ENCODE measurements at regions not wholly inside any gene's neighbourhood (a gene's known extent, or its start where the extent isn't known, plus 50 kb on each side); places are given as distances from the start of the nearest gene placed in this dataset.

DNA sequence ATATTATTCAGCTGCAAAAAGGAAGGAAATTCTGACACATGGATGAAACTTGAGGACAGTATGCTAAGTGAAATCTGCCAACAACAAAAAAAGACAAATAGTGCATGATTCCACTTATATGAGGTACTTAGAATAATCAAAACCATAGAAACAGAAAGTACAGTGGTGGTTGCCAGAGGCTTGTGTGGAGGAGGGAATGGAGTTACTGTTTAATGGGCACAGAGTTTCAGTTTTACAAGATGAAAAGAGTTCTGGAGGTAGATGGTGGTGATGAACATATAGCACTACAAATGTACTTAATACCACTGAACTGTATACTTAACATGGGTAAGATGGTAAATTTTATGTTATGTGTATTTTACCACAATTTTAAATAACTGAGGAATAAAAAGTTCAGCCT lies 212.0 kb upstream of the KLF3 start:
- DNase-seq (ENCODE audit: low spot score), result no peak
- no peaks in the 10 kb centered on the region for H3K36me3 ChIP-seq (ENCODE audit: insufficient read depth, low read length, poor library complexity, severe bottlenecking)
- ChIA-PET CTCF (no interaction called here), POLR2A (ENCODE audit: low non-redundant PET) (no interaction called here)
- intact Hi-C loops (cut with micrococcal nuclease; ENCODE audit: unreplicated experiment), result no loop called here
- no peaks in the 10 kb centered on the region for H3K9me3 ChIP-seq (ENCODE audit: low read depth, low read length, poor library complexity, severe bottlenecking)
- no peak overlapping the region for H3K4me3 ChIP-seq (ENCODE audit: low read depth, low read length, poor library complexity, severe bottlenecking)
- H3K27ac ChIP-seq (ENCODE audit: low read depth, low read length, poor library complexity, severe bottlenecking), result no peak overlapping the region
- no peaks in the 10 kb centered on the region for H3K4me1 ChIP-seq (ENCODE audit: insufficient read depth, low read length, poor library complexity, severe bottlenecking)
- TF ChIP-seq, protein P1, sequence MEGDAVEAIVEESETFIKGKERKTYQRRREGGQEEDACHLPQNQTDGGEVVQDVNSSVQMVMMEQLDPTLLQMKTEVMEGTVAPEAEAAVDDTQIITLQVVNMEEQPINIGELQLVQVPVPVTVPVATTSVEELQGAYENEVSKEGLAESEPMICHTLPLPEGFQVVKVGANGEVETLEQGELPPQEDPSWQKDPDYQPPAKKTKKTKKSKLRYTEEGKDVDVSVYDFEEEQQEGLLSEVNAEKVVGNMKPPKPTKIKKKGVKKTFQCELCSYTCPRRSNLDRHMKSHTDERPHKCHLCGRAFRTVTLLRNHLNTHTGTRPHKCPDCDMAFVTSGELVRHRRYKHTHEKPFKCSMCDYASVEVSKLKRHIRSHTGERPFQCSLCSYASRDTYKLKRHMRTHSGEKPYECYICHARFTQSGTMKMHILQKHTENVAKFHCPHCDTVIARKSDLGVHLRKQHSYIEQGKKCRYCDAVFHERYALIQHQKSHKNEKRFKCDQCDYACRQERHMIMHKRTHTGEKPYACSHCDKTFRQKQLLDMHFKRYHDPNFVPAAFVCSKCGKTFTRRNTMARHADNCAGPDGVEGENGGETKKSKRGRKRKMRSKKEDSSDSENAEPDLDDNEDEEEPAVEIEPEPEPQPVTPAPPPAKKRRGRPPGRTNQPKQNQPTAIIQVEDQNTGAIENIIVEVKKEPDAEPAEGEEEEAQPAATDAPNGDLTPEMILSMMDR (conservative IDR thresholded peaks at IDR 0.05; ENCODE audit: low read depth, low read length), result no peak
- no peak for TF ChIP-seq EZH2 (IDR thresholded peaks at IDR 0.05; ENCODE audit: borderline replicate concordance, low read depth, low read length, poor library complexity, severe bottlenecking)
- H3K27me3 ChIP-seq (replicated peaks; ENCODE audit: insufficient read depth, low read depth, low read length, poor library complexity), result no peaks in the 10 kb centered on the region
- no TSS peak for BruUV-seq (replicated peaks)

DNA sequence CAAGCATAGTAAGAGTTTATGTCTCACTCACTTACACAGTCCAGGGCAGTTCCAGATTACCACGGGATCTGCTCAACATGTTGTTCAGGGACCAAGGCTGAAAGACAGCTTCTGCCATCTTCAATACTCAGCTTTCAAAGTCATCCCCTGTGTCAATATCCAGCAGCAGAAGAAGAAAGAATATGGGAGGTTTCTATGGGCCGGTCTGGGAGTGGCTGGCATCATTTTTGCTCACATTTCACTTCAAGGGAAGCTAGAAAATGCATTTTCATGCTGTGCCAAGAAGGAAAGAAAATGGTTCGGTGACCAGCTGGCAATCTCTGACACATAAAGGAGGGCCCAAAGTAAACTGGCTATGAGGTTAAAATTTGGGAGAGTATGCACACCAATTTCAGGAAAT lies 211.5 kb upstream of the KLF3 start:
- no peak for DNase-seq (ENCODE audit: low spot score)
- Histone ChIP-seq H3K4me1 (ENCODE audit: insufficient read depth, low read length, poor library complexity, severe bottlenecking) (no peaks in the 10 kb centered on the region), H3K9me3 (ENCODE audit: low read depth, low read length, poor library complexity, severe bottlenecking) (no peaks in the 10 kb centered on the region), H3K27me3 (replicated peaks; ENCODE audit: insufficient read depth, low read depth, low read length, poor library complexity) (no peaks in the 10 kb centered on the region), H3K4me3 (ENCODE audit: low read depth, low read length, poor library complexity, severe bottlenecking) (no peak overlapping the region), H3K27ac (ENCODE audit: low read depth, low read length, poor library complexity, severe bottlenecking) (no peak overlapping the region), H3K36me3 (ENCODE audit: insufficient read depth, low read length, poor library complexity, severe bottlenecking) (no peaks in the 10 kb centered on the region)
- TF ChIP-seq, protein P1 (conservative IDR thresholded peaks at IDR 0.05; ENCODE audit: low read depth, low read length), result no peak
- TF ChIP-seq EZH2 (IDR thresholded peaks at IDR 0.05; ENCODE audit: borderline replicate concordance, low read depth, low read length, poor library complexity, severe bottlenecking), result no peak
- ChIA-PET POLR2A (ENCODE audit: low non-redundant PET) (no interaction called here), CTCF (no interaction called here)
- BruUV-seq (replicated peaks), result no TSS peak
- intact Hi-C loops (cut with micrococcal nuclease; ENCODE audit: unreplicated experiment), result no loop called here

DNA sequence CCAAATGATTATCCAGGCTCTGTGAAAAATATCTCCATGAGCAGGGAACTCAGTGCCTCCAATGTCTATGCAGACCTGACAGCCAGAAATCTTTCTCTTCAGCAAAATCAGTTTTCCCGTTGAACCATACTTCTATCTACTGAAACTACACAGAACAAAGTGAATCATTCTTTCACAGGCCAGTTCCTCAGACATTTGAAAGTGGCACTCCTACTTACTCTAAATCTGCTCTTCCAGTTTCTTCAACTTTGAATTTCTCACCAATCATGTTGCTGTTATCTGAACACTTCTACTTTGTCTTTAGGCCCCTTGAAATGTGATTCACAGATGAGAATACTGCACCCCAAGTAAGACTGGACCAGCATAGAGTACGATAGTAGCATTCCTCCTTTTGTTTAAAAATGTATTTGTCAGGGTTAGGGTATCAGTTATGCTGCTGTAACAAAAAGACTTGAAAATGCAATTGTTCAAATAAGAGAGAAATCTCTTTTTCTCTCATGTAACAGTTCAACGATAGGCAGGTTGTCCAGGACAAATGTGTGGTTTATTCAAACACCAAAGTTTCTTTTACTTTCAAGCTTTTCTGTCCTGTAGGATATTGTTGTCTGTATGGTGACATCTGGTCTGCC lies 210.6 kb upstream of the KLF3 start:
- TF ChIP-seq EZH2 (IDR thresholded peaks at IDR 0.05; ENCODE audit: borderline replicate concordance, low read depth, low read length, poor library complexity, severe bottlenecking), result no peak
- TF ChIP-seq, protein P1 (conservative IDR thresholded peaks at IDR 0.05; ENCODE audit: low read depth, low read length), result no peak
- no TSS peak for BruUV-seq (replicated peaks)
- Histone ChIP-seq H3K4me1 (ENCODE audit: insufficient read depth, low read length, poor library complexity, severe bottlenecking) (no peaks in the 10 kb centered on the region), H3K27ac (ENCODE audit: low read depth, low read length, poor library complexity, severe bottlenecking) (no peak overlapping the region), H3K36me3 (ENCODE audit: insufficient read depth, low read length, poor library complexity, severe bottlenecking) (no peaks in the 10 kb centered on the region), H3K27me3 (replicated peaks; ENCODE audit: insufficient read depth, low read depth, low read length, poor library complexity) (no peaks in the 10 kb centered on the region), H3K9me3 (ENCODE audit: low read depth, low read length, poor library complexity, severe bottlenecking) (no peaks in the 10 kb centered on the region), H3K4me3 (ENCODE audit: low read depth, low read length, poor library complexity, severe bottlenecking) (no peak overlapping the region)
- POLR2A ChIA-PET (ENCODE audit: low non-redundant PET), result no interaction called here
- DNase-seq (ENCODE audit: low spot score), result no peak
- CTCF ChIA-PET, result no interaction called here
- intact Hi-C loops (cut with micrococcal nuclease; ENCODE audit: unreplicated experiment), result no loop called here

All from A673 (cell line).